GM12878 (cell line): ENCODE measurements at regions not wholly inside any gene's neighbourhood (a gene's known extent, or its start where the extent isn't known, plus 50 kb on each side); places are given as distances from the start of the nearest gene placed in this dataset.

Source experiments
- ATAC-seq: fragments of 200-7000 bp; cut with Tn5 transposase; 3 replicates; pipeline ENCODE4 v1.9.1; 2020; ENCODE audit warnings: mild to moderate bottlenecking, moderate library complexity
- BruUV-seq: library from RNA; stranded (reverse); fragments of 400-500 nt; replicated peaks from 2 replicates; lab custom pipeline; 2021; lab: Mats Ljungman, UMichigan
- CTCF ChIA-PET: fragments of 300-600 bp; sonication (Branson Sonifier 250); formaldehyde crosslinking; extraction: SDS; loops from one replicate; lab custom pipeline; 2021; ENCODE audit warnings: inconsistent platforms; lab: Yijun Ruan, JAX
- POLR2A ChIA-PET: fragments of 350-600 bp; formaldehyde crosslinking; extraction: SDS; loops from one replicate; lab custom pipeline; 2021; ENCODE audit warnings: inconsistent platforms; lab: Charles Lee
- RAD21 ChIA-PET: fragments of 300-600 bp; sonication (Branson Sonifier 250); formaldehyde crosslinking; loops from one replicate; lab custom pipeline; 2023; ENCODE audit warnings: antibody characterized with exemption; ENCODE audit not compliant: unreplicated experiment; lab: Charles Lee
- SMC1A ChIA-PET: fragments of 300-600 bp; sonication (Branson Sonifier 250); formaldehyde crosslinking; loops from one replicate; lab custom pipeline; 2023; ENCODE audit not compliant: unreplicated experiment, uncharacterized antibody; lab: Charles Lee
- DNase-seq: peaks from one replicate; pipeline ENCODE4 v3.0.0-alpha.2; 2011; ENCODE audit warnings: low read depth, low spot score
- FAIRE-seq: peaks from 3 replicates; lab custom pipeline; 2011; peaks lifted over from hg19 to GRCh38; lab: Jason Lieb, UNC
- H2AFZ ChIP-seq: 2 replicates; pipeline ENCODE4 v1.6.0; 2011; ENCODE audit warnings: low read depth, low read length, control low read depth; ENCODE audit not compliant: control insufficient read depth
- H3K27ac ChIP-seq: 2 replicates; pipeline ENCODE4 v1.5.1; 2011; ENCODE audit warnings: control low read depth; ENCODE audit not compliant: control insufficient read depth, insufficient read depth
- H3K27me3 ChIP-seq, 2 experiments: replicated peaks in 1 of 2; 2 replicates each; pipeline versions ENCODE4 v1.6.0 to v1.6.1; 2011; ENCODE audit warnings: low read length in 1 of 2; ENCODE audit not compliant: control insufficient read depth in 2 of 2, insufficient read depth in 2 of 2
- H3K36me3 ChIP-seq, 2 experiments: 2 replicates each; pipeline ENCODE4 v1.5.1; 2011; ENCODE audit warnings: low read length in 1 of 2; ENCODE audit not compliant: control insufficient read depth in 2 of 2, insufficient read depth in 2 of 2
- H3K4me1 ChIP-seq: 2 replicates; pipeline ENCODE4 v1.6.1; 2011; ENCODE audit warnings: mild to moderate bottlenecking, low read length, moderate library complexity, mixed read lengths; ENCODE audit not compliant: control insufficient read depth, insufficient read depth
- H3K4me2 ChIP-seq: 2 replicates; pipeline ENCODE4 v1.6.0; 2011; ENCODE audit warnings: control low read depth; ENCODE audit not compliant: control insufficient read depth, insufficient read depth
- H3K4me3 ChIP-seq: fragments of 200-600 bp; sonication (generic); 2 replicates; pipeline ENCODE4 v1.5.1; 2016
- H3K79me2 ChIP-seq: 2 replicates; pipeline ENCODE4 v1.6.0; 2011; ENCODE audit warnings: low read length; ENCODE audit not compliant: control insufficient read depth, insufficient read depth
- H3K9ac ChIP-seq: 2 replicates; pipeline ENCODE4 v1.8.0; 2011; ENCODE audit warnings: low read length, control low read depth, mixed read lengths; ENCODE audit not compliant: control insufficient read depth, insufficient read depth
- H3K9me3 ChIP-seq: replicated peaks from 3 replicates; pipeline ENCODE4 v1.5.1; 2011; ENCODE audit warnings: mild to moderate bottlenecking, low read length; ENCODE audit not compliant: control insufficient read depth, insufficient read depth
- H4K20me1 ChIP-seq: 2 replicates; pipeline ENCODE4 v1.6.0; 2011; ENCODE audit not compliant: control insufficient read depth, insufficient read depth
- ATF3 ChIP-seq: IDR thresholded peaks from 2 replicates; pipeline ENCODE4 v1.6.1; 2011; ENCODE audit warnings: low read depth, mild to moderate bottlenecking, low read length, moderate library complexity, borderline replicate concordance; ENCODE audit errors: extremely low read depth
- CHD2 ChIP-seq: IDR thresholded peaks from 2 replicates; pipeline ENCODE4 v1.6.1; 2011; ENCODE audit warnings: low read depth, low read length, improper control_type of control experiment, borderline replicate concordance
- CREM ChIP-seq: IDR thresholded peaks from 2 replicates; pipeline ENCODE4 v1.6.1; 2014; ENCODE audit warnings: antibody characterized with exemption, low read depth
- CTCF ChIP-seq, 3 experiments: IDR thresholded peaks in 2 of 3; conservative IDR thresholded peaks in 1 of 3; 2 replicates each; pipeline ENCODE4 v1.5.1; 2011; ENCODE audit warnings: low read depth in 3 of 3, low read length in 3 of 3, mild to moderate bottlenecking in 3 of 3, control low read depth in 2 of 3, moderate library complexity in 2 of 3, inconsistent platforms in 1 of 3, mixed read lengths in 1 of 3; ENCODE audit not compliant: control insufficient read depth in 2 of 3, insufficient read depth in 1 of 3; ENCODE audit errors: extremely low read depth in 1 of 3
- MLLT1 ChIP-seq: fragments of 450-650 bp; IDR thresholded peaks from 2 replicates; pipeline ENCODE4 v1.6.1; 2016; ENCODE audit warnings: mild to moderate bottlenecking
- NKRF ChIP-seq: fragments of 450-650 bp; conservative IDR thresholded peaks from 2 replicates; pipeline ENCODE4 v1.6.1; 2017; ENCODE audit warnings: mild to moderate bottlenecking, moderate library complexity
- NR2C2 ChIP-seq: IDR thresholded peaks from 2 replicates; pipeline ENCODE4 v1.6.1; 2011; ENCODE audit warnings: borderline replicate concordance, low read depth; ENCODE audit not compliant: control insufficient read depth, insufficient read length
- PKNOX1 ChIP-seq: fragments of 450-650 bp; IDR thresholded peaks from 2 replicates; pipeline ENCODE4 v1.6.1; 2016; ENCODE audit warnings: mild to moderate bottlenecking
- SIX5 ChIP-seq: IDR thresholded peaks from 2 replicates; pipeline ENCODE4 v1.6.1; 2011; ENCODE audit warnings: mild to moderate bottlenecking, low read depth, low read length, moderate library complexity; ENCODE audit not compliant: severe bottlenecking
- TCF12 ChIP-seq: IDR thresholded peaks from 2 replicates; pipeline ENCODE4 v1.6.1; 2011; ENCODE audit warnings: low read depth, mild to moderate bottlenecking, low read length
- YY1 ChIP-seq: IDR thresholded peaks from 2 replicates; pipeline ENCODE4 v1.6.1; 2011; ENCODE audit warnings: low read depth, mild to moderate bottlenecking, low read length
- ZBED1 ChIP-seq: IDR thresholded peaks from 2 replicates; pipeline ENCODE4 v1.6.1; 2016; ENCODE audit warnings: borderline replicate concordance
- ZNF24 ChIP-seq: fragments of 450-650 bp; IDR thresholded peaks from 2 replicates; pipeline ENCODE4 v1.6.1; 2017; ENCODE audit warnings: antibody characterized with exemption, mild to moderate bottlenecking
- ZNF274 ChIP-seq: IDR thresholded peaks from one replicate; pipeline ENCODE4 v1.8.0; 2011; ENCODE audit not compliant: insufficient read length, insufficient read depth
- WGBS: methylation state at CpG from one replicate; pipeline ENCODE4 v1.1.6; 2016; ENCODE audit warnings: low lambda C conversion rate; ENCODE audit not compliant: insufficient replicate concordance, insufficient coverage; ENCODE audit errors: missing lambda C conversion rate; 5-methylcytosine and 5-hydroxymethylcytosine counted together
- in situ Hi-C: fragments of 300-500 bp; cut with MboI; formaldehyde crosslinking; loops from 9 replicates; pipeline ENCODE4 v1.14.3; 2018; ENCODE audit warnings: mixed read lengths
- intact Hi-C: fragments of 100-400 bp; cut with micrococcal nuclease; formaldehyde crosslinking; loops from one replicate; pipeline ENCODE4 v1.14.2; 2022; ENCODE audit not compliant: unreplicated experiment

- no peak overlapping the region for H3K9ac ChIP-seq
- peaks cover 13% of the 10 kb centered on the region; the same call in 1 of the 2 replicates for H3K4me1 ChIP-seq
- H3K27me3 ChIP-seq, result no peaks in the 10 kb centered on the region
- CTCF ChIA-PET, result interaction anchor here (0.9 to 5.9 kb wide), 8 partner anchors 18 to 154 kb away, joined by 3 to 68 read pairs (median 4); partner anchors contain the start of gene POLG
- SMC1A ChIA-PET, result interaction anchor here (1.2 kb wide), 1 partner anchor 48 kb away, joined by 3 read pairs; no protein-coding TSS in a partner anchor
- H3K27ac ChIP-seq, result no peak overlapping the region
- whole genome bisulfite sequencing, result 15% methylated on average over 5 of the region's 5 CpGs
- no peak for ATAC-seq
- POLR2A ChIA-PET, result no interaction called here
- H3K36me3 ChIP-seq, result no peaks in the 10 kb centered on the region
- H4K20me1 ChIP-seq, result no peaks in the 10 kb centered on the region
- DNase-seq, result no peak
- H3K9me3 ChIP-seq, result no peaks in the 10 kb centered on the region
- peak overlapping the region; percentile 69; the same call in 1 of the 2 replicates for H3K4me3 ChIP-seq
- RAD21 ChIA-PET, result interaction anchor here (1.0 kb wide), 1 partner anchor 40 kb away, joined by 4 read pairs; no protein-coding TSS in a partner anchor
- BruUV-seq, result no TSS peak
- TF ChIP-seq ATF3, result no peak
- TF ChIP-seq ZNF274, result no peak
- no peak for TF ChIP-seq YY1
- TF ChIP-seq ZBED1, result no peak
- TF ChIP-seq NR2C2, result no peak
- no peak for TF ChIP-seq CHD2
- TF ChIP-seq PKNOX1, result no peak
- TF ChIP-seq CTCF (IDR thresholded peaks at IDR 0.05 in 2 of 3, conservative IDR thresholded peaks at IDR 0.05 in 1 of 3; ENCODE audit: control insufficient read depth in 2 of 3, extremely low read depth in 1 of 3, insufficient read depth in 1 of 3, low read depth in 3 of 3, low read length in 3 of 3), result no peak
- no peak for TF ChIP-seq SIX5
- no peak for TF ChIP-seq ZNF24
- no peak for TF ChIP-seq TCF12
- TF ChIP-seq MLLT1, result no peak
- TF ChIP-seq NKRF, result no peak
- no peak for TF ChIP-seq CREM
- TF ChIP-seq, all 136 proteins: peak for 0
- intact Hi-C loops (no loop called here), in situ Hi-C loops (no loop called here)
- H3K79me2 ChIP-seq, result no peaks in the 10 kb centered on the region; the same call in 1 of the 2 replicates
- peak overlapping the region; percentile 91; the same call in 1 of the 2 replicates for H3K4me2 ChIP-seq
- peak; percentile 38 for FAIRE-seq
- peak overlapping the region; percentile 90; the same call in 1 of the 2 replicates for H2AFZ ChIP-seq
These were observed 64.2 kb upstream of the POLG start for GRCh38 chr15:89398896-89399237.
